Gastrocnemius medialis (tissue), 4 donors: ENCODE measurements at regions not wholly inside any gene's neighbourhood (a gene's known extent, or its start where the extent isn't known, plus 50 kb on each side); places are given as distances from the start of the nearest gene placed in this dataset.

ENCODE experiments used
- CTCF ChIP-seq, 5 experiments: fragments of 450-650 bp in 3 of 5; fragments of 200-600 bp in 2 of 5; sonication (generic) in 2 of 5; IDR thresholded peaks in 4 of 5; conservative IDR thresholded peaks in 1 of 5; 1 replicate in 4 of 5; 2 replicates in 1 of 5; pipeline ENCODE4 v1.5.1; 2016 to 2019; ENCODE audit warnings: antibody characterized with exemption in 5 of 5, mild to moderate bottlenecking in 3 of 5, moderate library complexity in 3 of 5
- POLR2A ChIP-seq, 2 donors: fragments of 450-650 bp; IDR thresholded peaks; one replicate each; pipeline ENCODE4 v1.6.1; 2017; ENCODE audit warnings: antibody characterized with exemption in 2 of 2, mild to moderate bottlenecking in 2 of 2, moderate library complexity in 2 of 2

- TF ChIP-seq CTCF (IDR thresholded peaks at IDR 0.05 in 4 of 5, conservative IDR thresholded peaks at IDR 0.05 in 1 of 5) (no peak), POLR2A (IDR thresholded peaks at IDR 0.05) (no peak)
These were observed 178.3 kb downstream of the CAVIN4 start for GRCh38 chr9:100756217-100756616.
